Neural progenitor cell (in vitro differentiated cells): ENCODE measurements at regions not wholly inside any gene's neighbourhood (a gene's known extent, or its start where the extent isn't known, plus 50 kb on each side); places are given as distances from the start of the nearest gene placed in this dataset.
A peak's percentile ranks its signal among the peaks of the same experiment; 100 is the strongest.

ENCODE experiments used
- DNase-seq: peaks from one replicate; pipeline ENCODE4 v3.0.0-alpha.2; 2016; ENCODE audit warnings: low spot score
- H2AFZ ChIP-seq: fragments of 200-600 bp; sonication (generic); replicated peaks from 2 replicates; pipeline ENCODE4 v1.6.1; 2016; ENCODE audit warnings: antibody characterized with exemption
- H3F3A ChIP-seq: fragments of 200-600 bp; sonication (generic); 2 replicates; pipeline ENCODE4 v1.6.1; 2016; ENCODE audit warnings: antibody characterized with exemption, low read depth
- H3K27ac ChIP-seq: fragments of 200-600 bp; sonication (generic); 2 replicates; pipeline ENCODE4 v1.5.1; 2016; ENCODE audit warnings: mild to moderate bottlenecking
- H3K27me3 ChIP-seq: fragments of 200-600 bp; sonication (generic); 2 replicates; pipeline ENCODE4 v1.6.1; 2016; ENCODE audit warnings: mild to moderate bottlenecking, moderate library complexity
- H3K36me3 ChIP-seq: fragments of 200-600 bp; sonication (generic); 2 replicates; pipeline ENCODE4 v1.5.1; 2016
- H3K4me1 ChIP-seq: fragments of 200-600 bp; sonication (generic); 2 replicates; pipeline ENCODE4 v1.6.1; 2016; ENCODE audit warnings: mixed run types
- H3K4me2 ChIP-seq: fragments of 200-600 bp; sonication (generic); 2 replicates; pipeline ENCODE4 v1.6.1; 2016
- H3K4me3 ChIP-seq: fragments of 200-600 bp; sonication (generic); 2 replicates; pipeline ENCODE4 v1.5.1; 2016
- H3K79me2 ChIP-seq: fragments of 200-600 bp; sonication (generic); 2 replicates; pipeline ENCODE4 v1.6.1; 2016; ENCODE audit warnings: low read depth
- H3K9ac ChIP-seq: fragments of 200-600 bp; sonication (generic); 2 replicates; pipeline ENCODE4 v1.6.1; 2016
- H3K9me3 ChIP-seq: fragments of 200-600 bp; sonication (generic); 2 replicates; pipeline ENCODE4 v1.5.1; 2016; ENCODE audit warnings: low read depth
- H4K20me1 ChIP-seq: fragments of 200-600 bp; sonication (generic); 2 replicates; pipeline ENCODE4 v1.6.1; 2016; ENCODE audit warnings: low read depth
- H3K27ac Mint-ChIP-seq: 3 replicates; pipeline ENCODE4 v1.8.0; 2021; ENCODE audit warnings: mixed read lengths
- H3K27me3 Mint-ChIP-seq: 2 replicates; pipeline ENCODE4 v1.8.0; 2022; ENCODE audit warnings: low read depth, mild to moderate bottlenecking, inconsistent platforms, moderate library complexity, mixed read lengths; ENCODE audit not compliant: insufficient read depth
- H3K36me3 Mint-ChIP-seq: 3 replicates; pipeline ENCODE4 v1.8.0; 2021; ENCODE audit warnings: mixed read lengths
- H3K4me1 Mint-ChIP-seq: 3 replicates; pipeline ENCODE4 v1.8.0; 2021; ENCODE audit warnings: mixed read lengths
- H3K4me3 Mint-ChIP-seq: 3 replicates; pipeline ENCODE4 v1.8.0; 2021; ENCODE audit warnings: mild to moderate bottlenecking, moderate library complexity, mixed read lengths
- H3K9me3 Mint-ChIP-seq: 3 replicates; pipeline ENCODE4 v1.8.0; 2020; ENCODE audit warnings: mixed read lengths
- EZH2 ChIP-seq: fragments of 200-600 bp; sonication (generic); IDR thresholded peaks from 2 replicates; pipeline ENCODE4 v1.6.1; 2017; ENCODE audit warnings: antibody characterized with exemption, mild to moderate bottlenecking, moderate library complexity
- EZH2phosphoT487 ChIP-seq: fragments of 200-600 bp; sonication (generic); IDR thresholded peaks from 2 replicates; pipeline ENCODE4 v1.6.1; 2017; ENCODE audit warnings: antibody characterized with exemption
- TF ChIP-seq, protein P1 (sequence below): fragments of 200-600 bp; sonication (generic); IDR thresholded peaks from 2 replicates; pipeline ENCODE4 v1.5.1; 2017; ENCODE audit warnings: antibody characterized with exemption, mild to moderate bottlenecking

DNA sequence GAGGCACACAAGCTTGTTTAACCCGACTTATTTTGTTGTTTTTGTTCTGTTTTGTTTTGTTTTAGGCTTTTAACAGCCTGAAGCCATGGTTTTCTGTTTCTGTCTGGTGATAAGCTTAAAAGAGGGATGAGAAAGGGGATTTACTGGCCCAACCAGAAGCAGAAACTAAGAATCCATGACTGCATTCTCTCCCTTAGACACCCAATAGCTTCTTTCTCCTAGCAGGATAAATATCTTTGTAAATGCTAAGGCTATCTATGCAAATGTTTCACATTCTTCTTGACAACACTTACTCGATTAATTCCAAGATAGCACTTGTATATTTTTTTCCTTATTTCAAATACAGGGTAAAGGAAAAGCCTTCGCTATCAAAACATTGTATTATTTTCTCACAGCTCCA lies 53.7 kb upstream of the SMAD1 start:
- Histone ChIP-seq H3K27me3 (no peaks in the 10 kb centered on the region), H3K4me1 (peaks cover 20% of the 10 kb centered on the region), H3K4me3 (no peak overlapping the region), H3K27ac (peak overlapping the region; percentile 59), H3K79me2 (no peaks in the 10 kb centered on the region), H3K4me2 (peak overlapping the region; percentile 48), H3K9ac (no peak overlapping the region), H3K36me3 (no peaks in the 10 kb centered on the region), H4K20me1 (no peaks in the 10 kb centered on the region), H2AFZ (peak overlapping the region; percentile 30), H3F3A (no peaks in the 10 kb centered on the region), H3K9me3 (no peaks in the 10 kb centered on the region)
- DNase-seq: peak; percentile 18
- H3K27me3 Mint-ChIP-seq: peaks cover 2% of the 10 kb centered on the region
- H3K4me1 Mint-ChIP-seq: no peaks in the 10 kb centered on the region
- H3K27ac Mint-ChIP-seq: no peak overlapping the region
- no peaks in the 10 kb centered on the region for H3K9me3 Mint-ChIP-seq
- TF ChIP-seq, protein P1, sequence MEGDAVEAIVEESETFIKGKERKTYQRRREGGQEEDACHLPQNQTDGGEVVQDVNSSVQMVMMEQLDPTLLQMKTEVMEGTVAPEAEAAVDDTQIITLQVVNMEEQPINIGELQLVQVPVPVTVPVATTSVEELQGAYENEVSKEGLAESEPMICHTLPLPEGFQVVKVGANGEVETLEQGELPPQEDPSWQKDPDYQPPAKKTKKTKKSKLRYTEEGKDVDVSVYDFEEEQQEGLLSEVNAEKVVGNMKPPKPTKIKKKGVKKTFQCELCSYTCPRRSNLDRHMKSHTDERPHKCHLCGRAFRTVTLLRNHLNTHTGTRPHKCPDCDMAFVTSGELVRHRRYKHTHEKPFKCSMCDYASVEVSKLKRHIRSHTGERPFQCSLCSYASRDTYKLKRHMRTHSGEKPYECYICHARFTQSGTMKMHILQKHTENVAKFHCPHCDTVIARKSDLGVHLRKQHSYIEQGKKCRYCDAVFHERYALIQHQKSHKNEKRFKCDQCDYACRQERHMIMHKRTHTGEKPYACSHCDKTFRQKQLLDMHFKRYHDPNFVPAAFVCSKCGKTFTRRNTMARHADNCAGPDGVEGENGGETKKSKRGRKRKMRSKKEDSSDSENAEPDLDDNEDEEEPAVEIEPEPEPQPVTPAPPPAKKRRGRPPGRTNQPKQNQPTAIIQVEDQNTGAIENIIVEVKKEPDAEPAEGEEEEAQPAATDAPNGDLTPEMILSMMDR: no peak
- TF ChIP-seq EZH2phosphoT487: no peak
- no peak for TF ChIP-seq EZH2
- H3K36me3 Mint-ChIP-seq: no peaks in the 10 kb centered on the region
- H3K4me3 Mint-ChIP-seq: no peak overlapping the region

- Mint-ChIP-seq H3K9me3 (no peaks in the 10 kb centered on the region), H3K27me3 (peaks cover 2% of the 10 kb centered on the region), H3K4me3 (no peak overlapping the region), H3K27ac (no peak overlapping the region), H3K36me3 (no peaks in the 10 kb centered on the region), H3K4me1 (no peaks in the 10 kb centered on the region)
- Histone ChIP-seq H3K36me3 (no peaks in the 10 kb centered on the region), H3K4me2 (no peak overlapping the region), H3K27ac (no peak overlapping the region), H3F3A (no peaks in the 10 kb centered on the region), H2AFZ (no peak overlapping the region), H3K79me2 (no peaks in the 10 kb centered on the region), H3K4me3 (no peak overlapping the region), H4K20me1 (no peaks in the 10 kb centered on the region), H3K9me3 (no peaks in the 10 kb centered on the region), H3K9ac (no peak overlapping the region), H3K4me1 (peaks cover 20% of the 10 kb centered on the region), H3K27me3 (no peaks in the 10 kb centered on the region)
- TF ChIP-seq EZH2 (no peak), EZH2phosphoT487 (no peak)
- TF ChIP-seq, protein P1: no peak
- no peak for DNase-seq
Measured at GRCh38 chr4:145427221-145427620, 54.4 kb upstream of the SMAD1 start.

DNA sequence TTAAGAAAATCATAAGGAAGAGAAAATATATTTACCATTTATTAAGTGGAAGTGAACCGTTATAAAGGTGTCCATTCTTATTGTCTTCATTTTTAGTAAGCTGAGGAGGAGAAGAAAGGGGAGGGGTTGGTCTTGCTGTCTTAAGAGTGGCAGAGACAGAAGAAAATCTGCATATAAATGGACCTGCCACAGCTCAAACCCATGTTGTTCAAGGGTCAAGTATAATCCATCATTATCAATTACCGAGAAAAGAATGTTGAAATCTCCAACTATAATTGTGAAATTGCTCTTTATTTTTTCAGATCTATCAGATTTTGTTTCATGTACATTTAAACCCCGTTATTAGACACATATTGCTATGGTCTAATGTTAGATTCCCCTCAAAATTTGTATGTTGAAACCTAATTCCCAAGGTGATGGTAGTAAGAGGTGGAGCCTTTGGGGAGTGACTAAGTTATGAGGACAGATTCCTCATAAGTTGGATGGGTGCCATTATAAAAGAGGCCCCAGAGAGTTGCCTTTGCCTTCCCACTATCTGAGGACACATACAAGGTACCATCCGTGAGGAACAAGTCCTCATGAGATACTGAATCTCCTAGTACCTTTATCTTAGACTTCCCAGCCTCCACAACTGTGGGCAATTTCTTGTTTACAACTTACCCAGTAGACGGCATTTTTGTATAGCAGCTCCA lies 58.5 kb upstream of the SMAD1 start:
- no peaks in the 10 kb centered on the region for H4K20me1 ChIP-seq
- H3K9me3 Mint-ChIP-seq: no peaks in the 10 kb centered on the region
- TF ChIP-seq, protein P1: no peak
- TF ChIP-seq EZH2 (no peak), EZH2phosphoT487 (no peak)

More for the DNA sequence above, 58.5 kb upstream of the SMAD1 start:
- Histone ChIP-seq H3K4me3 (no peak overlapping the region), H2AFZ (no peak overlapping the region), H3K9me3 (no peaks in the 10 kb centered on the region), H3F3A (no peaks in the 10 kb centered on the region), H3K9ac (no peak overlapping the region), H3K4me1 (peaks cover 6% of the 10 kb centered on the region), H3K36me3 (no peaks in the 10 kb centered on the region), H3K4me2 (no peak overlapping the region), H3K27ac (no peak overlapping the region), H3K79me2 (no peaks in the 10 kb centered on the region), H3K27me3 (no peaks in the 10 kb centered on the region)
- no peak for DNase-seq
- H3K27ac Mint-ChIP-seq: no peak overlapping the region
- H3K27me3 Mint-ChIP-seq: no peaks in the 10 kb centered on the region
- H3K36me3 Mint-ChIP-seq: no peaks in the 10 kb centered on the region
- H3K4me1 Mint-ChIP-seq: no peaks in the 10 kb centered on the region
- no peak overlapping the region for H3K4me3 Mint-ChIP-seq
